GM12873 (cell line): ENCODE measurements at regions not wholly inside any gene's neighbourhood (a gene's known extent, or its start where the extent isn't known, plus 50 kb on each side); places are given as distances from the start of the nearest gene placed in this dataset.

ENCODE experiments used
- TF ChIP-seq, protein P1 (sequence below): IDR thresholded peaks from 2 replicates; pipeline ENCODE4 v1.5.1; 2012; ENCODE audit warnings: low read depth, mild to moderate bottlenecking, moderate library complexity, low read length, control low read depth; ENCODE audit not compliant: insufficient read depth; ENCODE audit errors: missing control alignments

- TF ChIP-seq, protein P1, sequence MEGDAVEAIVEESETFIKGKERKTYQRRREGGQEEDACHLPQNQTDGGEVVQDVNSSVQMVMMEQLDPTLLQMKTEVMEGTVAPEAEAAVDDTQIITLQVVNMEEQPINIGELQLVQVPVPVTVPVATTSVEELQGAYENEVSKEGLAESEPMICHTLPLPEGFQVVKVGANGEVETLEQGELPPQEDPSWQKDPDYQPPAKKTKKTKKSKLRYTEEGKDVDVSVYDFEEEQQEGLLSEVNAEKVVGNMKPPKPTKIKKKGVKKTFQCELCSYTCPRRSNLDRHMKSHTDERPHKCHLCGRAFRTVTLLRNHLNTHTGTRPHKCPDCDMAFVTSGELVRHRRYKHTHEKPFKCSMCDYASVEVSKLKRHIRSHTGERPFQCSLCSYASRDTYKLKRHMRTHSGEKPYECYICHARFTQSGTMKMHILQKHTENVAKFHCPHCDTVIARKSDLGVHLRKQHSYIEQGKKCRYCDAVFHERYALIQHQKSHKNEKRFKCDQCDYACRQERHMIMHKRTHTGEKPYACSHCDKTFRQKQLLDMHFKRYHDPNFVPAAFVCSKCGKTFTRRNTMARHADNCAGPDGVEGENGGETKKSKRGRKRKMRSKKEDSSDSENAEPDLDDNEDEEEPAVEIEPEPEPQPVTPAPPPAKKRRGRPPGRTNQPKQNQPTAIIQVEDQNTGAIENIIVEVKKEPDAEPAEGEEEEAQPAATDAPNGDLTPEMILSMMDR = no peak
These were observed 295.5 kb upstream of the ADGRB3 start for GRCh38 chr6:68339488-68340131.

- TF ChIP-seq, protein P1 = no peak
These were observed 301.6 kb upstream of the ADGRB3 start for GRCh38 chr6:68333442-68333841.

GRCh38 chr6:68328156-68328555, 306.9 kb upstream of the ADGRB3 start:
- TF ChIP-seq, protein P1 = no peak

DNA sequence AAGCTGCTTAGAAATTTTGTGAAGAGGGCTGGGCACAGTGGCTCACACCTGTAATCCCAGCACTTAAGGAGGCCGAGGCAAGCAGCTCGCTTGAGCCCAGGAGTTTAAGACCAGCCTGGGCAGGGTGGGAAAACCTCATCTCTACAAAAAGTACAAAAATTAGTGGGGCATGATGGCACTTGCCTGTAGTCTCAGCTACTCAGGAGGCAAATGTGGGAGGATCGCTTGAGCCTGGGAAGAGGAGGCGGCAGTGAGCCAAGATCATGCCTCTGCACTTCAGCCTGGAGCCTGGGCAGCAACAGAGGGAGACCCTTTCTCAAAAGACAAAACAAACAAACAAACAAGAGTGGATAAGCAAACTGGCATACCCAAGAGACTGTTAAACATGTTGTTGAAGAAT, 308.3 kb upstream of the ADGRB3 start:
- TF ChIP-seq, protein P1 = no peak

- TF ChIP-seq, protein P1 = no peak
These were observed 317.7 kb upstream of the ADGRB3 start for GRCh38 chr6:68317366-68317765.

DNA sequence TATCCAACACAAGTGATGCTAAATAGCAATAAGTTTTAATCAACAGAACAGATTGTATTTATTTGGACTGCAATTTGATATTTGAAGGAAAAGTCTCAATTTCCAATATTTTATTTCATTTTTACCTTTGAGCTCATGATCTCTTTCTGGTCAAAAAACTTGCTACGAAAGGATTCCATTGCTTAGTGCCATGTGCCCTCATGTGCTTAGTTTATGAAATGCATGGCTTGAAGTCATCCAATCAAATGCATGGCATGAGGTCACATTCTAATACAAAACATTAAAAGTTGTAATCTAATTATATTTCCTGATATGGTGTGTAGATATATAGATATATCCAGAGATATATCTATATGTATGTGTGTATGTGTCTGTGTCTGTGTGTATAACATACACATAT, 321.2 kb upstream of the ADGRB3 start:
- TF ChIP-seq, protein P1 = peak; percentile 24

DNA sequence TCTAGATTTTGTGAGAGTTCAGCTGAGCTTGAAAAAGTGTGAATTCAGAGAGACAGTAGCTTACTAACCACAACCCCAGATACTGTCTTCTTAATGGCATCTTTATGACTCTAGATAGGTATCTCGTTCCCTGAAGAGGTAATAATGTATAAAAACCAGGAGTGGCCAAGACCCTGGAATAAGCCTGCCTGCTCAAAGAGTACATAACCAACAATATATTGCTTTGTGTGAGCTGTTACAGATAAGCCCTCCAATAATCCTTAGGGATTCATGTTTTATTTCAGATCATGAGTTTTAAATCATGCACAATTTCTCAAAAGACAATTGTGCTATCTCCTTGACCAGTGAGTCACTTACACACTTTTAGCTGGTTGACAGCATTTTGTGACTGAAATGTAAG, 327.8 kb upstream of the ADGRB3 start:
- TF ChIP-seq, protein P1 = no peak
